Jurkat, Clone E6-1 (cell line): ENCODE measurements at regions not wholly inside any gene's neighbourhood (a gene's known extent, or its start where the extent isn't known, plus 50 kb on each side); places are given as distances from the start of the nearest gene placed in this dataset.

Experiments used
- DNase-seq: peaks from one replicate; pipeline ENCODE4 v3.0.0-alpha.2; 2011; ENCODE audit warnings: low read depth, low spot score
- H3K4me3 ChIP-seq: 2 replicates; pipeline ENCODE4 v1.5.1; 2011; ENCODE audit warnings: mild to moderate bottlenecking, low read length, control low read depth, moderate library complexity

DNA sequence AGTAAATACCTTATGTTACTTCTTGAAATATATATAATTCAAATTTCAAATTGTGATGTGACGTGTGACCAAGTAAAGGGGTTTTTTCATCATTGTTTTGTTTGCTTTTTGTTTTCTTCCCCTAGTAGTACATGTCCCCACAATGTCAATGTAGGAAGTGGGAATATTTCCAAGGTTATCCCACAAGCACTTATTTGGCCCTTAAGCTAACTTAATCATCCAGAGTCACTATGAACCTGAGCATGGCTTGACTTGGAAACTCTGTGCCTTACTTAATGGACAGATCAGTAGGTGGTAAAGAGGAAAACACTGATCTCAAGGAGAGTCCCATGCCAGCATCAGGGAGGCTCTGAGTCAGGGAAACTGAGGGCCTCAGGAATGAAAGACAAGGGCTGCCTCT, 569.3 kb upstream of the IGFBP3 start:
- DNase-seq = no peak
- H3K4me3 ChIP-seq = no peak overlapping the region

DNA sequence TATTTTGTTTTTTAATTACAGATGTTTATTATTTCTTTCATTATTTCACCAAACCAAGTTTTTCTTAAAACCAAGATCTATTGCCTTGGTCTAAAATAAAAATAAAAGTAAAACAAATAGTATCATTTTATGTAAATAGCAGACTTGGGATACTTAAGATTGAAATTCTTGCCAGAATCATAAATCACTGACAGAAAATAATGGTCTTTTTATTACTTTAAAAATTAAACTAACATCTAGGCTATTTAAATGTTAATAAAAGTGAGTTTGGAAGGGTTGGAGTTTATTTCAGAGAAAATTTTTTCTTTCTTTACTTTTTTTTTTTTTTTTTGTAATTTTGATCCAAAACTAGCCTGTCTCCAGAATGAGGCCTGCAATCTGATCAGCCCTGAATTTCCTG, 568.0 kb upstream of the IGFBP3 start:
- DNase-seq = no peak
- H3K4me3 ChIP-seq = no peak overlapping the region

DNA sequence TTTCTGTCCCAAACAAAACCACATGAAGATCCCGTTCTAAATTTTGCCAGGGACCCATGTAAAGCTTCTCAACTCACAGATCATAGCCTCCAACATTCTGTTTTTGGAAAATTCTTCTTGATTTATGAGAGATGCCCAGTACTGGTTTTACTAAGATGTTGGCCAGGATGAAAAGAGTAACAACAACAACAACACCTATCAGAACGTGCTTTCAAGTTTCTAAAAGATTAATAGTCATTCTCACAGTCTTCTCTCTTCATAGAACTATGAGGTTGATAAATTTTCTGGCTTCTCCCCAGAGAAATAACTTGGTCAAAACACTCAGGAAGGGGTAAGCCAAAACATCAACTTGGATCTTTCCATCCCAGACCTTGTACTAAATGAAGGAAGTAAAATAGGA, 567.5 kb upstream of the IGFBP3 start:
- DNase-seq = no peak

DNA sequence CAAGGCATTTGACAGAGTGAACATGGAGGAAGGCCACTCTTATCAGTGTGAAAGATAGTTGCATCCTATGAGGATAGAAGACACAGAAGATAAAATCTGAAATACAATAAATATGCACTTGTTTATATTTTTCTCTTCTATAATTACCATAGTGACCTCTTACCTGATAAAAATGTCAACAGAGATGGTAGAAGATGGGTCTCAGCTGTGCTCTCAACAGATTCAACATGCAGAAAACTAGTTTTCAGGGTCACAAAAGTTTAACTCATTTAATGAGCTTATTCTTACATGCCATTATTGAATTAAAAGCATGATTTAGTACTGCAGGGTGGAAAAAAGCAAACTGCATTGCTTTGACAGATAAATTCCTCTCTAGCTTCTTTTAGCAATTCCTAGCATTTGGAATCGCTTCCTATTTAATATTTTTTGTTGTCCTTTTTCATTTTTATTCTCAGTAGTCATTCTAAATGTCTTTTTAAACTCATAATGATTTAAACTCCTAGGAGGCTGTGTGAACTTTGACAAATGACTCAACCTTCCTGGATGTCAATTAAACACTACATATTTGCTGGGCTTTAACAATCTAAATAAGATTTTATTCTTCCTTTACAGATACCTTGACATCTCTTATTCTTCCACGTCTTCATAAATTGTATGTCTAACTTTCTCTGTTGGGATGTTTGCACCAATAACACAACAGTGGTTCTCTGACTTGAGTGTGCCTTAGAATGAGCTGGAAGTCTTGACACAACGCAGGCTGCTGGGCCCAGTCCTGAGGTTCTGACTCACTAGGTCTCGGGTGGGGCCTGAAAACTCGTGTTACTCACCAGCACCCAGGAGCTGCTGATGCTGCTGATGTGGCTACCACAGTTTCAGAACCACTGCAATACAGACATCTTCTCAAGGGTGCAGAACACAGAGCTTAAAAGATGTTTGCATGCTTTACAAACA, 565.5 kb upstream of the IGFBP3 start:
- DNase-seq = no peak
- H3K4me3 ChIP-seq = no peak overlapping the region

More for the DNA sequence above, 567.5 kb upstream of the IGFBP3 start:
- no peak overlapping the region for H3K4me3 ChIP-seq

DNA sequence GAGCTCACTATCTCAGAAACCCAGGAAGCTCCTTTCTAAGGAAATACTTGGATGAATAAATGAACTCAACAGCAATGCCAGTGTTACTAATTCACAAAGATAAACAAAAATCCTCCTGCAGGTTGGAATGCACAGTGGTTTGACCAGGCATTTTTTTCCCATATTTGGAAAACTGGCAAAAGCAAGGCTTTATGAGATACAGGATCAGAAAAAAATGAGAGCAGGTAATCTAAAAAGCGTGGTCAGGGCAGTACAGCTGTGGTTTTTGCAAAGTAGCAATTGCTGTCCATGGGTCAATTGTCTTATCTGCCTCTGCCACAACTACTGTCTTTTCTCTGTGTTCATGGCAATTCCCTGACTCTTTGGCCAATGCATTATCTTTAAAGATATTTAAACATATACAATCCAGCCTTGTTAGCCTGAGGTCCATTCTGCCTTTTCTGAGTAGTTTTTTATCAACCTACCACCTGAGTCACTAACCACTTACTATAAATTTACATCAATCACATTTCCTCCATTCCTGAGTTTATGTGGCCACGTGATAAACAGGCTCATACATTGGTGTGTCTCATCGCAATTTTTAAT, 564.5 kb upstream of the IGFBP3 start:
- DNase-seq = no peak
- no peak overlapping the region for H3K4me3 ChIP-seq

DNA sequence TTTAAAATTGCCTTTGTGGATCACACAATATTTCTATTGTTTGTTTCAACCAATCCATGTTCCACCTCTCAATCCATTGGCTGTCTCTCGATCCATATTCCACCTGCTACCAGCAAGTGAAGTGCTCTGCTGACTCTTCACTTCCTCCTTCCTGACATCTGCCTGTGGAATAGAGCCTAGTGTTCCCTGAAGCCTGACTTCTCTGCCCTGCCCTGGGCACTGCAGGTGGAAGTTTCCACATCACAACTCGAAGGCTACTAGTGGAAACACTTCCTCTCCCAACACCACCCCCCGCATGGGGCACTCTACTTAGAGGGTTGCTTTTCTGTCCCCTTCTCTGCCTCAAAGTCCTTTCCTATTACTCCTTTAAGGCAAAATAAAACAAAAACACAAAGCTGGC, 563.8 kb upstream of the IGFBP3 start:
- DNase-seq = no peak
- no peak overlapping the region for H3K4me3 ChIP-seq

DNA sequence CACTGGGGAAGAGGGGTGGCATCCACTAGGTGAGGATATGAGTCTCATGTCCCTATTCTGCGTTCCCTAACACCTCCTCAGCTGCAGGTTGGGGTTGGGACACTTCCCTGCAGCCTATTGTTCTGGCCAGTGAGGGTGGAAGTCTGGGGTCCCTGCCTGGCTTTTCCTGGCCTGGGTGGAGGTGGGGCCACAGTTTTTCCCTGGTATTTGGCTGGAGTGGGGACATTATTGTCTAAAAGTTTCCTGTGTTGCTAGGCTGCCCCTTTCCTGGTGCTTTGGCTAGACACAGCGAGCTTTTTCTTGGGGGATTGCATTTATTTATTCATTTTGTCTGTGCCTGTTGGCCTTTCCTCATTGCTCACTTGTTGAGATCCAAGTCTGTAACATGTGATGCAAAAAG, 559.5 kb upstream of the IGFBP3 start:
- no peak for DNase-seq
- no peak overlapping the region for H3K4me3 ChIP-seq

DNA sequence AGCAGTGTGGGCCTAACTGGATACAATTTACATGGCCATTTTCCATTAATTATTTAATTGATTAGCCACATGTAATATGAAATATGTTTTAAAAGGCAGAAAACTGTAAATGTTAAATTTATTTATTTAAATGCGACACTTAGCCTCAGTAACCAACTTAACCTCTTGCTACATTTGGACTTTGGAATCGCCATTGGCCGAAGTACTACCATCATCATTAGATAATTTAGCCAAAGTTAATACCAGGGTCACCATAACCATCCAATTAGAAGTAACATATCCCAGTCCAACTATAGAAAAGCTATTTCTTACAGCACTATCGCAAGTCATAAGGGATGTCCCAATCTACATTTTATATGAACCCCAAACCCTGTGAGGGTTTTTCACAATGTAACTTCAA, 558.6 kb upstream of the IGFBP3 start:
- H3K4me3 ChIP-seq = no peak overlapping the region
- no peak for DNase-seq

DNA sequence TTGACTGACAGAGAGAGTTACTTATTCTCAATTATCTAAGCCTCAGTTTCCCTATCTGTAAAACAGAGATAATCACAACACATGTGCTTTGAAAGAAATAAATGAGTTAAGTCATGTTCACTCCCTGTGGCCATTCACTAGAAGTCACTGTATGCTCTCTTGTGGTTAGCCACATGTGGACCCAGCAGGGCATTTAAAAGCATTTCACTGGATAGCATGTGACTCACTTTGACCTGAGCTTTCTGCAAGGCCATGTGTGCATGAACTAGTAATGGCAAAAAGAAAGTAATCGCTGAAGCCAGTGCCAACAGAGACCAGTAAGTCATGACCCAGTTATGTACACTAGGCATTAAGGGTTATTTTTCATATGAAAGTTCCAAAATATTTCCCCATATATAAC, 557.0 kb upstream of the IGFBP3 start:
- DNase-seq = no peak
- H3K4me3 ChIP-seq = no peak overlapping the region

DNA sequence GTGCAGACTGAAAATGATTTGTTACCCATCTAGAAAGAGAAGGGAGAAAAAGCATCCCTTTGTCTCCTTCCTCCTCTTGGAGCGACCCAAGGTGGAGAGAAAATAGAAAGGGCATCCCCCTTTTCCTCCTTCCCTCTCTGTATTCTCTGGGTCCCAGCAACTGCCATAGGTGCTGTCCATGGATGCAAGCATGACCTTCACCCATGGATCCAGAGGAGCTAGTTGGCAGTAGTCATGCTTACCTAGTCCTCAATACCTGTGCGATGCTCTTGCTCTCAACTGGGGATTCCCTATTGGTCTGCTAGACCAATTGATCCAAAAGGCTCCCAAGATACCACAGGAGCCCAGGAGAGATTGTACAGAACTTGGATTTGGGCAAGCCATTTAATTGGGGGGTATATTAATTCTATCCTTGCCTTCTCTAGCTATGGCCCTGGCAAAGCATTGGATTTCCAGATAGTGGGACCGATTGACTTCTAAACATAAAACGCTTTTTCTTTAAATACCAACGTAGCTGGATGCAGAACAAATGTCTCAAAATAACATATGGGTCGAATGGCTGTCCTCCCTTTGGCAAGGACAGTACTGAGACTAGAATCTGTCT, 547.8 kb upstream of the IGFBP3 start:
- DNase-seq = peak; percentile 18
- H3K4me3 ChIP-seq = no peak overlapping the region

DNA sequence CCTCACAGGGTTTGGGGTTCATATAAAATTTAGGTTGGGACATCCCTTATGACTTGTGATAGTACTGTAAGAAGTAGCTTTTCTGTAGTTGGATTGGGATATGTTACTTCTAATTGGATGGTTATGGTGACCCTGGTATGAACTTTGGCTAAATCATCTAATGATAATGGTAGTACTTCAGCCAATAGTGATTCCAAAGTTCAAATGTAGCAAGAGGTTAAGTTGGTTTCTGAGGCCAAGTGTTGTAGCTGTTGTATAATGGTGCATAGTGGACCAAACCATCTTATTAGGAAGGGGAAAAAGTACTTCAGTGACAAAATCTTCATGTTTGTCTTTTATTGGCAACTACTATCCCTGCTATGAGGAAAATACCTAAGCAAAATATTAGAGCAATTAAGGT, 542.1 kb upstream of the IGFBP3 start:
- no peak for DNase-seq
- H3K4me3 ChIP-seq = no peak overlapping the region

DNA sequence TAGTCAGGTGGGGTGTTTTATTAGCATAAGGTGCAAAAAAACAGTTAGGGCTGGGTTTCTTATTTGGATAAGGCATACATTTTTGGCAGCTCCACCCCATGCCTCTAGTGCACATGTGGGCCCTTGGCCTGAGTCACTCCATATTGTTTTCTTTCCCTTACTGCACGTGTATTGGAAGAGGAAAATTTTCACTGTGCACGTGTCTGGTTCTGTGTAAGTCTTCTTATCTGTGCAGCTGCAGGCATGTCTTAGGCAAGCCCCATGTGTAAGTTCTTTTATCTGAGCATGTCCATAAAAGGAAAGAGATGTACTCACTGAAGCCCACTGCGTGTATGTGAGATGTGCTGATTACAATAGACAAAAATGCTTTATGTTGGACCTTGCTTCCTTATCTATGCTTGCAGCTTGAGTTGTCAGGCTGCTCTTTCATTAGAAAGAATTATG, 540.3 kb upstream of the IGFBP3 start:
- DNase-seq = no peak

DNA sequence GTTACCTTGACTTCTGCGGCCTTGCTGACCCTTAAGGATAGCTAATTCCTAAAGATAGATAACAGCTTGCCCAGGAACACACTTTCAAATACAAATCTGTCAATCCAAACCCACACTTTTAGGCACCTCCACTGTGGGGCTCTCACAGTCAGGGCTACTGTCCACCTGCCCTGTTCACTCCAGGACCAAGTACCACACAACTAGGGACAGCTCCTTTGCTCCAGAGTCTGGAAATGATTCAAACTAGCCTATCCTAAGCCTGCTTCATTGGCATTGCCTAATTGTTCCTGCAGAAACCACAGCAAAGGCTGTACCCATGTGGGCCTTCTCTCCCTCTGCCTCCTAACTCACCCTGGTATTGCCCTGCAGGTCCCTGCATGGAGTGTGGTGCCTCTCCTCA, 538.9 kb upstream of the IGFBP3 start:
- no peak overlapping the region for H3K4me3 ChIP-seq
- DNase-seq = no peak

More for the DNA sequence above, 540.3 kb upstream of the IGFBP3 start:
- H3K4me3 ChIP-seq = no peak overlapping the region

DNA sequence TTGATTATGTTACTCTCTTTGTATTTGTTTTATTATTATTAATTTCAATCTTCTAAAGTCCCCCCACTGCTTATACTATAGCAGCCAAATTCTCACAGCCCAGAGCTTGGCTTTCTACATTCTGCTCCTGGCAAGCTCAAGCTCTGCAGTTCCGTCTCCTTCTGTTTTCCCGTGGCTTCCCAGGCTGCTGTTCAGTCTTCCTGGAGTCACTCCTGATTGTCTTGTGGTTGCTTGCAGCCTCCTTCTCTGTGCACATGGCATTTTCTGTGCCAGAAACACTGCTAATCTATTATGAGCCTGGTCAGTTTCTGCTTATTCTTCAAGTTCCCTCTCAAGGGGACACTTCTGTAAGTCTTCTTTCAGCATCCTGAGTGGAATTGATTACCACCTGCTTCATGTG, 533.7 kb upstream of the IGFBP3 start:
- DNase-seq = no peak
- no peak overlapping the region for H3K4me3 ChIP-seq

DNA sequence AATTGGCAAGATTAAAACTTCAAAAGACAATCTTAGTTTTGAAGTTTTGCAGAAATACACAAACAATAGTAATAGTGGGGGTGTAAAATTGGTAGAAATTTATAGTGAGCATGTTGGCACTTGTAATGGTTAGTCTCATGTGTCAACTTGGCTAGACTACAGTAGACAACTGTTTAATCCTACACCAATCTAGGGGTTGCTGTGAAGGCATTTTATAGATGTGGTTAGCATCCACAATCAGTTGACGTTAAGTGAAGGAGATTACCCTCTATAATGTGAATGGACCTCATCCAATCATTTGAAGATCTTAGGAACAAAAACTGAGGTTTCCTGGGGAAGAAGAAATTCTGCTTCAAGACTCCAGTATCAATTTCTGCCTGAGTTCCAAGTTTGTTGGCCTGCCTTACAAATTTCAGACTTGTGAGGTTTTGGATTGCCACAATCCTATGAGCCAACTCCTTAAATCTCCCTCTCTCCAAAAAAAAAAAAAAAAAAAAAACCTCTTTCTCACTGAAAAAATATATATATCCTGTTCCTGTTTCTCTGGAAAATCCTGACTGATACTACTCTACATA, 531.6 kb upstream of the IGFBP3 start:
- no peak for DNase-seq

DNA sequence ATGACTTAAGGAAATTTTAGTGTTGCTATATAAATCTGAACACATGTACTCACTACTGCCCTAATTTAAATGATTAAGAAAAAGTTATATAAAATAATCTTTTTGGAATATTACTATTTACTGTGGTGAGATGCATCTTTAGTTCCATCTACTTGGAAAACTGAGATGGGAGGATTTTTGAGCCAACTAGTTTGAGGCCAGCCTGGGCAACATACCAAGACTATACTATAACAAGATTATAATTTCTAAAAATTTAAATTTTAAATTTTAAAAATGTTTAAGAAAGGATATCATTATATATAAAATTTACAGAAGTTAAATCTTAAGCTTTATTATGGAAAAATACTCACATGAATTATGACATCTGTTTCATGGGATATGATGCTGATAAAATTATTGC, 530.8 kb upstream of the IGFBP3 start:
- no peak for DNase-seq
- no peak overlapping the region for H3K4me3 ChIP-seq

More for the DNA sequence above, 531.6 kb upstream of the IGFBP3 start:
- H3K4me3 ChIP-seq = no peak overlapping the region

DNA sequence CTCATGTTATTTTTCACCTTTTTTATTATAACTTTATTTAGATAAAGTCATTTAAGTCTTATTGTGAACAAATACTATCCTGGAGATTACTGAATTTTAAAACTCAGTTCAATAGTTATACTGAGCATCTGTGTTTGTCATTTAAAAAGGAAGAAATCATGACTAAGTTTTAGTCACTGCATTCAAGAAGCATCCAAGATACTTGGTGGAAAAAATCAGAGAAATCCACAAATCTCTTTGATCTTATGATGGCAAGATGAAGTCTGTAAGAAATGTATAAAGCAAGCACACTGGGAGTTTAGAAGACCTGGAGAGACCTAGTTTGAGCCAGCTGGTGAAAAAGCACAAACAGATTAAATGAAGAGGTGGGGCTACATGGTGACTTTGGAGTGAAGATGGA, 529.8 kb upstream of the IGFBP3 start:
- H3K4me3 ChIP-seq = no peak overlapping the region
- no peak for DNase-seq

DNA sequence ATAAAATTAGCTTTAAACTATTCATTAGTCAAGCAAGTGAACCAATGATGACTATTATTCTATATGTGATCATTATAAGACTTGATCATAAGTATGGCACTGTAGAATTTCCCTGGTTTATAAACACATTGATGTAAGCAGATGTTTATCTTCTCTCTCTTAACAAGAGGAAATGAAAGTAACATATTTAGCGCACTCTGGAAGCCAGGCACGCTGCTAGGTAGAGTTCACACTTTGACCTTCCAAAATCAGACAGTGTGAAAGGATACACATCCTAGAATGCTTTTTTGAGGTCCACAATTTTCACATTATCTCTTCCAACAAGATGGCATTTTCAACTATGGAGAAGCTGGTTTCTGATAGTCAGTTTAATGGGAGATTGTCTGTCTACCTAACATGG, 529.4 kb upstream of the IGFBP3 start:
- no peak for DNase-seq
- no peak overlapping the region for H3K4me3 ChIP-seq

DNA sequence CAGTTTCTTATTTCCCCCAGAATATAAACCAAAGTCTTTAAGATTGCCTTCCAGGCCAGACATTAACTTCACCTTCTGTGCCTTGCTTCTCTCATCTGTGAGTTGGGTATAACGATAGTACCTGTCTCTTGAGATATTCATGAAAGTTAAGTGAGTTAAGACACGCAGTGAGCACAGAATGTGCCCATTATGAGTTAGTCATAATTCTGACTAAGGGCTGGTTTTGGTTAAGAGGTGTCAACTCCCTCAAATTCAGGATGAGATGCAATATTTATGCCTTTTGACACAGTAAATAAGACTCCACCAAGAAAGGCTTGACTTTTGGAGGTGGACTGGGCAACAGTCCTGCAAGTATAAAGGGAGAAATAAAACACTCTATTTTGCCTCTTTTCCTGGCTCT, 528.7 kb upstream of the IGFBP3 start:
- H3K4me3 ChIP-seq = no peak overlapping the region
- DNase-seq = no peak

DNA sequence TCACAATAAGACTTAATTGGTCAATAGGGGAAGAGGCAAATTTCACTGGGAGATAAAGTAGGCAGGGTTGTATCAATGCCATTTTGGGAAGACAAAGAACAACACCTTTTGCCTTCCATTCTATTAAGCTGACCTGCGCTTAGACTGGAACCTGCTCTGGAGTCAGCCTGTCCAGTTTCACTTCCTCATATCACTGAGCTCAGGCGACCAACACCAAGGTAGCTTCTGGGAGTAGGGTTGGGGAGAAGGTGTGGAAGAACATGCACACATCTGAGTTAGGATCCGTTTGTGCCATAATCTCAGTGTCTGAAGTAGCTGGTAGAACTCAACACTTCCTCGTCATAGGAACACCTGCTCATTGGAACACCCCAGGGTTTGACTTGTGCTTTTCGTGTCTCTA, 527.4 kb upstream of the IGFBP3 start:
- DNase-seq = no peak
- H3K4me3 ChIP-seq = no peak overlapping the region
